ENCODE measurements at regions not wholly inside any gene's neighbourhood (a gene's known extent, or its start where the extent isn't known, plus 50 kb on each side); places are given as distances from the start of the nearest gene placed in this dataset.
A peak's percentile ranks its signal among the peaks of the same experiment; 100 is the strongest.

DNA sequence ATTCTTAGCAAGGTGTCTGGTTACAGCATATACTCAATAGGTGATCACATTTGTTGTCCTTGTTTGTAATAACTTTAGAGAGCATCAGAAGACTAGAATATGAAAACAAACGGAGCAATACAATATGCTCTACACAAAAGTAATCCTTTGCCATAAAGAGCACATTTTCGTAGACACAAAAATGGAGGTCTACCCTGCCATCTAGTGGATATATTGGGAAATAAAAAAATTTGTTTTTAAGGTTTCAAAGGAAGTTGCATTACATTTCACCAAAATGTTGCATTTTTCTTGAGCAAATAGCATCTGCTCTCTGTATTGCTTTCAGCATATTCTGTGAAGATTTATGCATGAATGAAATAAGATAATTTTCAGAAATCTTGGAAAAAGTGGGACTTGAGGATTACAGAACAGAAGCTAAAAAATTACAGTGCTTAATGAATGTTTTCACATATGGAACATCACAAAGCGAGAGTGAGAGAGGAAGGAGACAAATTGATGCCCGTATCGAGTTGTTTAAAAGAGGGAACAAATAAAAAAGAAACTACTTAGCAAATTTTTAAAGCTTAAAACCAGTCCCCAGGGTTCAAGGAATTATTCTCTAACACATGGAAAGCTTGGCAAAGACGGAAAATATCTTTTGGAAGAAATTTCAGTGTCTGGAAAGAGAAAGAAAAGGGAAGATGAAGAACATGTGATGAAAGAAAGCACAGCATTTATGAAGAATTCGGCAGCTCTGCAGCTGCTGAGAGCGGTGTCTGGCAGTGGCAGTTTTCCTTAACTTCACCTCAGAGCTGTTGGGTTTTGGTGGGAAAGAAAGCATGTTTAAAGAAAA, 390.1 kb downstream of the ANKRD50 start:
- no peaks in the 10 kb centered on the region for H3K4me1 ChIP-seq (ENCODE audit: control insufficient read depth in 1 of 2, insufficient read depth in 2 of 2, low read length in 2 of 2)
- H3K27ac ChIP-seq (ENCODE audit: low read length): no peak overlapping the region
- H3K4me3 ChIP-seq (ENCODE audit: low read depth in 1 of 2, low read length in 2 of 2): peak overlapping the region; percentile 32 to 40

DNA sequence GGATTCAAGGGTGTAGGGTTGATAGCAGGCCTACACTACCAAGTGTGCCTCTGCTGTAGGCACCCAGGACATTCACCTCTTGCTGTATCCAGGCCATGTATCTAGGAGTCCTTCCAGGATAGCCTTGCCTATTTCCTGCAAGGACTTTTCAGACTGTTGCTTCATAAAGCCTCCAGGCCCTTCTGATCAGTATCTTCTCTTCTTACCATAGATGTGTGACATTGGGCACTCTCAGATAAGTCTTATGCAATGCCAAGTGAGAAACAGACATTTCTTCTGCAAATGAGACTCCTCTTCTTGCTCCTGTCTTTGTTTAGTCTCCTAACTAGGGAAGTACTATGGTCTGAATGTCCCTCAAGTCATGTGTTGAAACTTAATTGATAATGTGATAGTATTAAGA, 386.8 kb downstream of the ANKRD50 start:
- Histone ChIP-seq H3K27ac (ENCODE audit: low read length) (no peak overlapping the region), H3K27me3 (ENCODE audit: low read depth, low read length) (no peaks in the 10 kb centered on the region), H3K4me3 (ENCODE audit: low read depth in 1 of 2, low read length in 2 of 2) (no peak overlapping the region), H3K9me3 (ENCODE audit: control insufficient read depth in 1 of 2, low read length in 2 of 2) (no peaks in the 10 kb centered on the region), H3K4me1 (ENCODE audit: control insufficient read depth in 1 of 2, insufficient read depth in 2 of 2, low read length in 2 of 2) (no peaks in the 10 kb centered on the region), H3K36me3 (ENCODE audit: control insufficient read depth in 1 of 2, insufficient read depth in 2 of 2, low read length in 2 of 2) (no peaks in the 10 kb centered on the region)

More for the DNA sequence above, 390.1 kb downstream of the ANKRD50 start:
- Histone ChIP-seq H3K27me3 (ENCODE audit: low read depth, low read length) (no peaks in the 10 kb centered on the region), H3K9me3 (ENCODE audit: control insufficient read depth in 1 of 2, low read length in 2 of 2) (no peaks in the 10 kb centered on the region), H3K36me3 (ENCODE audit: control insufficient read depth in 1 of 2, insufficient read depth in 2 of 2, low read length in 2 of 2) (no peaks in the 10 kb centered on the region)

DNA sequence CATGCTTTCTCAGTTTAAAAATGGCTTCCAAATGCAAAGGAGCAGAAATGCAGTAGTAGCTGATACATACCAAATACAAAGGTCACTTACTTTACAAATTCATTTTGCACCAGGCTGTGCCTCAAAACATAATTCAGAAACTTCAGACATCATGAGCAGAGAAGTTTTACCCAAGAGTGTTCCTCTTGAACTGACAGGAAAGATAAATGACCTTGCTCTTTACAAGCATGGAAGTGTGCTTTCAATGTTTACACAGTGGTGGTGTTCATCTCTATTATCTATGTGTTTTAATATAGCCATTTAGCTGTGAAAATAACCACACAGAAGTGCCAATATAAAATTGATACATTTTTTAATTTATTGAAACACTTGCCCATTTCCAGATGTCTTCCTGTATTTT, 383.4 kb downstream of the ANKRD50 start:
- no peaks in the 10 kb centered on the region for H3K36me3 ChIP-seq (ENCODE audit: control insufficient read depth in 1 of 2, insufficient read depth in 2 of 2, low read length in 2 of 2)
- no peaks in the 10 kb centered on the region for H3K4me1 ChIP-seq (ENCODE audit: control insufficient read depth in 1 of 2, insufficient read depth in 2 of 2, low read length in 2 of 2)
- no peaks in the 10 kb centered on the region for H3K9me3 ChIP-seq (ENCODE audit: control insufficient read depth in 1 of 2, low read length in 2 of 2)
- H3K27me3 ChIP-seq (ENCODE audit: low read depth, low read length): no peaks in the 10 kb centered on the region
- no peak overlapping the region for H3K4me3 ChIP-seq (ENCODE audit: low read depth in 1 of 2, low read length in 2 of 2)
- H3K27ac ChIP-seq (ENCODE audit: low read length): no peak overlapping the region

GRCh38 chr4:124330045-124330444, 382.5 kb downstream of the ANKRD50 start:
- Histone ChIP-seq H3K4me3 (ENCODE audit: low read depth in 1 of 2, low read length in 2 of 2) (no peak overlapping the region), H3K27ac (ENCODE audit: low read length) (no peak overlapping the region), H3K27me3 (ENCODE audit: low read depth, low read length) (no peaks in the 10 kb centered on the region), H3K36me3 (ENCODE audit: control insufficient read depth in 1 of 2, insufficient read depth in 2 of 2, low read length in 2 of 2) (no peaks in the 10 kb centered on the region), H3K4me1 (ENCODE audit: control insufficient read depth in 1 of 2, insufficient read depth in 2 of 2, low read length in 2 of 2) (no peaks in the 10 kb centered on the region), H3K9me3 (ENCODE audit: control insufficient read depth in 1 of 2, low read length in 2 of 2) (no peaks in the 10 kb centered on the region)

DNA sequence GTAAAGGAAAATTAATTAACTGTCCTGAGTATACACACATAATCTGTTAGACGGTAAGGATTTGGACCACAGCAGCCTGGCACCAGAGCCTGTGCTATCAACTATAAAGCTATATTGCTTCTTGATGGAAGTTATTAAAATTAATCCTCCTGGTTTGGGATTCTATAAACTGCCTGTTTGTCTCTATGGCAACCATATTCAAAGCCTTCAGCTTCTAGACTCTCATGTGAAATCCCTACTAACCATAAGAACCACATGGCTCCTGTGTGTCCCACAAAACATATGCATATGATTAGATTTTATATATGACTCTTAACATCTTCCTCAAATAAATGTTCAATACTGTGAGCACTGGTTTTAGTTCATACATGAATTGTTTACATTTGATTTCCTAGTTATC, 380.8 kb downstream of the ANKRD50 start:
- Histone ChIP-seq H3K4me3 (ENCODE audit: low read depth in 1 of 2, low read length in 2 of 2) (no peak overlapping the region), H3K27me3 (ENCODE audit: low read depth, low read length) (no peaks in the 10 kb centered on the region), H3K27ac (ENCODE audit: low read length) (no peak overlapping the region), H3K9me3 (ENCODE audit: control insufficient read depth in 1 of 2, low read length in 2 of 2) (no peaks in the 10 kb centered on the region), H3K36me3 (ENCODE audit: control insufficient read depth in 1 of 2, insufficient read depth in 2 of 2, low read length in 2 of 2) (no peaks in the 10 kb centered on the region), H3K4me1 (ENCODE audit: control insufficient read depth in 1 of 2, insufficient read depth in 2 of 2, low read length in 2 of 2) (no peaks in the 10 kb centered on the region)

DNA sequence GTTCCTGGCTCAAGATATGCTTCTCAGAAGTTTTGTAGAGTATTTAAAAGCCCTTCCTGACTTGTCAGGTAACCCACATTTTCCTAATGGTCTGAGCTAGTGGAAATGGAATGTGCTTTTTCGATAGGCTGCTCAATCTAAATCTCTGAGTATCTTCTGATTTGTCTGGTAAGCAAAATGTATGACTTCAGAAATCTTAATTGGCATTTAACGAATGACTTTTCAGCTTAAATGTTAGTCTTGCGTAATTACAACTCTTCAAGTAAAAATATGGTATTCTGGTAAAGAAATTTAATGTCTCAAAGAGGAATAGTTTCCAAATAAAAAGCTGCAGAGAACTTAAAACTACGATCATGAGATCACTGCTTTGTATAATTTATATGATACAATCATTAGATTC, 379.1 kb downstream of the ANKRD50 start:
- Histone ChIP-seq H3K27me3 (ENCODE audit: low read depth, low read length) (no peaks in the 10 kb centered on the region), H3K9me3 (ENCODE audit: control insufficient read depth in 1 of 2, low read length in 2 of 2) (no peaks in the 10 kb centered on the region), H3K27ac (ENCODE audit: low read length) (no peak overlapping the region)

DNA sequence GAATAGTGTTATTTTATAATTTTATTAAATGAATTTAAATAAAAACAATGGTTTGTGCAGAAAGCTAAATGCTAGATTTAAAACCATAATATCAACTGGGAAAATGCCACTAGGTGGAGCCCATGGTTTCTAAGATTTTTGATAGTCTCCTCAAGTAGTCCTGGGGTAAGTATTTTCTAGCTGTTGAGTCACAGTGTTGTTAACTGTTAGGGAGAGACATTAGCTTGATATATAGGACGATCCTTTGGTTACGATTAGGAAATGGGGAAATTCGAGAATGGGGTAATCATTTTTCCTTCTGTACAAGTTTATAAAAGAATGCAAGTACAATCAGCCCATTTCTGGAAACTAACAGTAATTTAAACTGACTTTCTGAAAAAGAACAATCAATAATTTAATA, 378.4 kb downstream of the ANKRD50 start:
- Histone ChIP-seq H3K4me1 (ENCODE audit: control insufficient read depth in 1 of 2, insufficient read depth in 2 of 2, low read length in 2 of 2) (no peaks in the 10 kb centered on the region), H3K9me3 (ENCODE audit: control insufficient read depth in 1 of 2, low read length in 2 of 2) (no peaks in the 10 kb centered on the region), H3K36me3 (ENCODE audit: control insufficient read depth in 1 of 2, insufficient read depth in 2 of 2, low read length in 2 of 2) (no peaks in the 10 kb centered on the region), H3K27ac (ENCODE audit: low read length) (no peak overlapping the region), H3K4me3 (ENCODE audit: low read depth in 1 of 2, low read length in 2 of 2) (no peak overlapping the region), H3K27me3 (ENCODE audit: low read depth, low read length) (no peaks in the 10 kb centered on the region)

More for the DNA sequence above, 379.1 kb downstream of the ANKRD50 start:
- H3K4me3 ChIP-seq (ENCODE audit: low read depth in 1 of 2, low read length in 2 of 2): no peak overlapping the region
- no peaks in the 10 kb centered on the region for H3K4me1 ChIP-seq (ENCODE audit: control insufficient read depth in 1 of 2, insufficient read depth in 2 of 2, low read length in 2 of 2)
- no peaks in the 10 kb centered on the region for H3K36me3 ChIP-seq (ENCODE audit: control insufficient read depth in 1 of 2, insufficient read depth in 2 of 2, low read length in 2 of 2)

GRCh38 chr4:124337874-124338273, 374.7 kb downstream of the ANKRD50 start:
- Histone ChIP-seq H3K27ac (ENCODE audit: low read length) (no peak overlapping the region), H3K27me3 (ENCODE audit: low read depth, low read length) (no peaks in the 10 kb centered on the region), H3K9me3 (ENCODE audit: control insufficient read depth in 1 of 2, low read length in 2 of 2) (no peaks in the 10 kb centered on the region), H3K36me3 (ENCODE audit: control insufficient read depth in 1 of 2, insufficient read depth in 2 of 2, low read length in 2 of 2) (no peaks in the 10 kb centered on the region), H3K4me3 (ENCODE audit: low read depth in 1 of 2, low read length in 2 of 2) (no peak overlapping the region), H3K4me1 (ENCODE audit: control insufficient read depth in 1 of 2, insufficient read depth in 2 of 2, low read length in 2 of 2) (no peaks in the 10 kb centered on the region)

DNA sequence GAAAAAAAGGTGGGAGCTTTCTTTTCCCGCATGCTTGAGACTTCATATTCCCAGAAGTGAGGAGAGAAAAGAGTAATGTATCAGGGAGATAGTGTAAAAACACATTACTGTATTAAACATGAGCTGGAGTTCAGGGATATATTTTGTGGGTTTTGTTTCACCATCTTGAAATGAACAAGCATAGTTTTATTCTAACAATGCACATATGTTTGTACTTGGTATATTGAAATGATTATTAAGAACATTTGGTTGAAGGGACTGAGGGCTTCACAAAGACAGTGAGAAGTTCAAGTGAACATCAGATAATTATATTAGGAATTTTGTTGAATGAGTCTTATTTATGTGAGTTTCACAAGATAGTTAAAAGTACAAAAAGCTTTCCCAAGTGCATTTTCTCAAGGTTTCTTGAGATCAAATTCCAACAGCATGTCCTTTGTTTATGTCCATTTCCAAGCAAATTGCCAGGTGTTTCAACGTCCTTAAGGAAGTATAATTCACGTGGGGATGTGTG, 368.8 kb downstream of the ANKRD50 start:
- H3K4me1 ChIP-seq (ENCODE audit: control insufficient read depth in 1 of 2, insufficient read depth in 2 of 2, low read length in 2 of 2): no peaks in the 10 kb centered on the region
- no peak overlapping the region for H3K27ac ChIP-seq (ENCODE audit: low read length)
- no peaks in the 10 kb centered on the region for H3K9me3 ChIP-seq (ENCODE audit: control insufficient read depth in 1 of 2, low read length in 2 of 2)
- H3K4me3 ChIP-seq (ENCODE audit: low read depth in 1 of 2, low read length in 2 of 2): no peak overlapping the region
- H3K36me3 ChIP-seq (ENCODE audit: control insufficient read depth in 1 of 2, insufficient read depth in 2 of 2, low read length in 2 of 2): no peaks in the 10 kb centered on the region
- no peaks in the 10 kb centered on the region for H3K27me3 ChIP-seq (ENCODE audit: low read depth, low read length)

DNA sequence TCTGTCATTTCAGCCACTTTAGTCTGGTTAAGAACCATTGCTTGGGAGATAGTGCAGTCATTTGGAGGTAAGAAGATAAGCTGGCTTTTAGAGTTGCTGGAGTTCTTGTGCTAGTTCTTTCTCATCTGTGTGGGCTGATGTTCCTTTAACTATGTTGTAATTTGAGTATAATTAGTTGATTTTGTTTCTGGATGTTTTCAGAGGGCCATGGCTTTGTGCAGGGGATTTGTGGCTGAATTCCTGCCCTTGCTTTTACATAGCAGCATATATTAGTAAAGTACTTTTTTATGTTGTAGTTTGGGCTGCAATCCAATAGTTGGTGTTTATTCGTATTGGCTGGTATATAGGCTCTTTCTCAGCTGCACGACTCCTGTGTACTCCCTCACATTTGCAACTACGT, 339.6 kb downstream of the ANKRD50 start:
- H3K9me3 ChIP-seq (ENCODE audit: control insufficient read depth in 1 of 2, low read length in 2 of 2): no peaks in the 10 kb centered on the region
- no peak overlapping the region for H3K4me3 ChIP-seq (ENCODE audit: low read depth in 1 of 2, low read length in 2 of 2)
- H3K27me3 ChIP-seq (ENCODE audit: low read depth, low read length): no peaks in the 10 kb centered on the region
- H3K36me3 ChIP-seq (ENCODE audit: control insufficient read depth in 1 of 2, insufficient read depth in 2 of 2, low read length in 2 of 2): no peaks in the 10 kb centered on the region
- no peak overlapping the region for H3K27ac ChIP-seq (ENCODE audit: low read length)
- H3K4me1 ChIP-seq (ENCODE audit: control insufficient read depth in 1 of 2, insufficient read depth in 2 of 2, low read length in 2 of 2): no peaks in the 10 kb centered on the region

DNA sequence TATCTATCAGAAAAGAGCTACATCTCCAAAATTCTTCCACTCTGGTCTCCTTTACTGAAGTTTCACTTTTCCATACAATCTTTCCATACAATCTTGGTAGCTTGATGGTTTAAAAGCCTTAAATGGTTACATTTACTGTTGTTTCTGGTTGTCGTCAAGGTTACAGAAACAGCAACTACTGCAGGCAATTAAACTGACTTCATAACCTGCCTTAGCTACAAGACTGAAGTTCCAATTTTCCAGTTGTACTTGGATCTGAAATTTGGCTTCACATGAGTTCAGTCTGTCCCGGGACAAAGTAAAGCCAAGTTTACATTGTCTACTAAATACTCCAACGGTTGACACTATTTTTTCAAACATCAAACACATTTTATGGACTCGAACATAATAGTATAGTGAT, 326.4 kb downstream of the ANKRD50 start:
- H3K36me3 ChIP-seq (ENCODE audit: control insufficient read depth in 1 of 2, insufficient read depth in 2 of 2, low read length in 2 of 2): no peaks in the 10 kb centered on the region
- no peak overlapping the region for H3K27ac ChIP-seq (ENCODE audit: low read length)
- no peak overlapping the region for H3K4me3 ChIP-seq (ENCODE audit: low read depth in 1 of 2, low read length in 2 of 2)

DNA sequence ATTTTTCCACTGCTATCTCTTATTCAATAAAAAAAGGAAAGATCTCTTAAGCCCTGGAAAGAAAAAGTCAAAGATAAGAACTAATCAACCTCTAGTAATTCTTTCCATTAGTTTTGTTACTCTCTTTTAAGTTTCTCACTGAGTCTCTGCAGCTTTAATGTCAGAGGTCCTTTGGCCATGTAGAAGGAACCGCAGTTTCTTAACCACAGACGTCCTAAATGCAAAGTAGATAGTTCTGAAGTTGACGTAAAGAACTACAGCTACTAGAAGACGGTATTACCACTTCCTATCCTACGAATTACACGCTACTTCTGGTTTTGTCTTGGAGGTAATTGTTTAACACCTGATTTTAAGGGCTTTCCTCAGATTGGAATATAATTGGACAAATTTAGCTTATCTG, 325.9 kb downstream of the ANKRD50 start:
- Histone ChIP-seq H3K27me3 (ENCODE audit: low read depth, low read length) (no peaks in the 10 kb centered on the region), H3K9me3 (ENCODE audit: control insufficient read depth in 1 of 2, low read length in 2 of 2) (no peaks in the 10 kb centered on the region), H3K4me3 (ENCODE audit: low read depth in 1 of 2, low read length in 2 of 2) (no peak overlapping the region), H3K4me1 (ENCODE audit: control insufficient read depth in 1 of 2, insufficient read depth in 2 of 2, low read length in 2 of 2) (no peaks in the 10 kb centered on the region), H3K36me3 (ENCODE audit: control insufficient read depth in 1 of 2, insufficient read depth in 2 of 2, low read length in 2 of 2) (no peaks in the 10 kb centered on the region), H3K27ac (ENCODE audit: low read length) (no peak overlapping the region)

More for the DNA sequence above, 326.4 kb downstream of the ANKRD50 start:
- Histone ChIP-seq H3K9me3 (ENCODE audit: control insufficient read depth in 1 of 2, low read length in 2 of 2) (no peaks in the 10 kb centered on the region), H3K27me3 (ENCODE audit: low read depth, low read length) (no peaks in the 10 kb centered on the region), H3K4me1 (ENCODE audit: control insufficient read depth in 1 of 2, insufficient read depth in 2 of 2, low read length in 2 of 2) (no peaks in the 10 kb centered on the region)
